ENCODE measurements at regions not wholly inside any gene's neighbourhood (a gene's known extent, or its start where the extent isn't known, plus 50 kb on each side); places are given as distances from the start of the nearest gene placed in this dataset.
"Not testable (repeated sequence)": the region's sequence is repeated elsewhere in the genome, so short reads cannot be mapped to it uniquely, and the experiment has no call there.

DNA sequence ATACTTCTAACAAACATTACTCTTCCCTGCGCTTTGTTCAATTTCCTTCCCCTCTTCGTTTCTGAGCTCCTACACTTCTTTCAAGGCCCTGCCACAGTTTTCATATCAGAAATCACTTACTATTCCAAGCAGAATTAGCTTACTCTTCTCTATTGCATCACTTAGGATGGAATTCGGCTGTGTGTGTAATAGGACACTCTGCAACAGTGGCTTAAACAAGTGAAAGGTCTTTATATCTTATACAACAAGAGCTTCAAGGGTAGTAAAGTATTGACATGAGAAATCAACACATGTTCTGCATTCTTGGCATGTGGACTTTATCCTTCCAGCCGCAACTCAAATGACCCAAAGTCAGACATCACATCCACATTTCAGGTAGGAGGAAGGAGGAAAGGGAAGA, 279.6 kb downstream of the PCDH20 start:
- DNase-seq, result no peak

GRCh38 chr13:61135583-61135982, 280.1 kb downstream of the PCDH20 start:
- no peak for DNase-seq

DNA sequence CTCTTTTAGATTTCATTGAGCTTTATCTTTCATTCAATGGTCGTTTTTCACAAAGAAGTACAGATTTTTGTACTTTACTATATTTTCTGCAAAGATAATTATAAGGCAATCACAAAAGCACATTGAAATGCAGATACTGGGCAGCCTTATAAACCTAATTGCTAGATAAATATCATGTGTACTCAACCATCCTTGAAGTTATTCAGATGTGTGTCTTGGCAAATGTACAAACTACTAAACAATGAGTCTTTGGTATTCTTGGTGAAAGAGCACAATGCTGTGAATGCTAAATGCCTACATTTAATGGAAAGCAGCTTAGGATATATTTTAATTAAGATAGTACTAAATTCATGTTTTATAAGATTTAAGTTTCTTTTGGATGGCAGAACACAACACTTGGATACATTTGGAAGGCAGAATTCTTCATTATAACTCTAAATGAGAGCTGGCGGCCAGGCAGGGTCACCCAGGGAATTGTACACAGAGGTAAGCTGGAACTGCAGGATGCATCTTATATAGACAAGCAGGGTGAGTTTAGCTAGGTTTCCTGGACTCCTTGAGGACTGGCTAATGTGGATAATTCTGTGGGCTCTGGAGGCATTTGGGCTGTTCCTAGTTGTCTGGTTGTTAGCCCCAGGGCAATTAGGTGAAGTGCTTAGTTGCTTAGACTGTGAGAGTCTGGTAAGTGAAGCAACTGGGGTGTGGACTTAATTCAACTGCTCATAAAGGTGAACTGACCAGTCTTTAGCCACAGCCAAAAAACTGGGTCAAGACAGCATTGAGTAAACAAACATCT, 286.6 kb downstream of the PCDH20 start:
- no peak for DNase-seq

- DNase-seq, result no peak
Observed at GRCh38 chr13:61123538-61124289, 291.9 kb downstream of the PCDH20 start.

DNA sequence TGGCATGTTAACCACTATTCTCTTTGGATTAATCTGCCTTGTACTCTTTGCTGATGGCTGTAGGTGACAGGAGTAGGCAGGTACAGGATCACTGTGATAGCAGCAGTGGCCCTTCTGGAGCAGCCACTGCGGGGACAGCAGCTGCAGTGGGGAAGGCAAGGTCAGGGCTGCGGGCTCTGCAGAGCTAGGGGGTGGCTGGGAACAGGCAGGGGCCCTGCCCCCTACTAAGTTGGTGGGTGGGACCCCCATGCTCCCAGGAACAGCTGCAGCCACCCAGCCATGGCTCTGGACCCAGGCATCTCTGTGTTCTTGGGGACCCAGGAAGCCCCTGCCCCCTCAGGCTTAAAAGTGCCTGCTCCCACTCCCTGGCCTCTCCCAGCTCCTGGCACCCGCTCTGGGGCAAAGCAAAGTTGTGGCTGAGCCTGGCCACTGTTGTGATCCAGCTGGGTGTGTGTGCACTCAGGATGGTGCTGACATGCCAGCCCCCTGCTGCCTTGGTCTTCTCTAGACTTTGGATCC, 302.4 kb downstream of the PCDH20 start:
- DNase-seq, result no peak

GRCh38 chr13:61111529-61111928, 304.1 kb downstream of the PCDH20 start:
- no peak for DNase-seq

GRCh38 chr13:61110732-61111131, 304.9 kb downstream of the PCDH20 start:
- no peak for DNase-seq

GRCh38 chr13:61109741-61110140, 305.9 kb downstream of the PCDH20 start:
- no peak for DNase-seq

- no peak for DNase-seq
Observed at GRCh38 chr13:61107989-61108388, 307.7 kb downstream of the PCDH20 start.

- DNase-seq, result no peak
Observed at GRCh38 chr13:61095885-61096284, 319.8 kb downstream of the PCDH20 start.

- no peak for DNase-seq
Observed at GRCh38 chr13:61094865-61095264, 320.8 kb downstream of the PCDH20 start.

DNA sequence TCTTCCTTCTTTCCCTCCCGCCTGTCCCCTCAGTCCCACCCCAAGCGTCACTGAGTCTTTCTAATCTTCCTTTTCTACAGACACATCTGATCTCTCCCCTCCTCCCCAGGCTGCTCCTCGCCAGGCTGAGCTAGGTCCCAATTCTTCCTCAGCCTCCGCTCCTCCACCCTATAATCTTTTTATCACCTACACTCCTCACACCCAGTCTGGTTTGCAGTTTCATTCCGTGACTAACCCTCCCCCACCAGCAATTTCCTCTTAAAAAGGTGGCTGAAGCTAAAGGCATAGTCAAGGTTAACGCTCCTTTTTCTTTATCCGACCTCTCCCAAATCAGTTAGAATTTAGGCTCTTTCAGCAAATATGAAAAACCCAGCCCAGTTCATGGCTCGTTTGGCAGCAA, 325.8 kb downstream of the PCDH20 start:
- DNase-seq, result not testable (repeated sequence)

GRCh38 chr13:61086087-61086486, 329.6 kb downstream of the PCDH20 start:
- no peak for DNase-seq

DNA sequence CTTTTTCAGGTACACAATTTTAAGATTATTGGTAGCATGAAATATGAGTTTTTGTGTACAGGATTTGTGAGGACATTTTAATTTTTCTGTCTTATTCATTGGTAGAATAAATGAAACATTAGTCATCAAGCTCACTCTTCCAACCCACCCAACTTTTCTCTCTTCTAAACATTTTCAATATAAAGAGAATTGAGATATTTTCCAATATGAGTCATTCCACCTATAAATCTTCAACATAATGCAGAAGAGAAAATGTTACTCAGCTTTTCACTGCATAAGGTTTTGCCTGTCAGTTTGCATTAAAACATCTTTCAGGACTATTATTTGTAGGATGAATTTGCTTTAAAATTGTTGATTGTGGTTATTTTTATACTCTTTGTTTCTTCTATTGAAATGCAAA, 330.7 kb downstream of the PCDH20 start:
- no peak for DNase-seq

GRCh38 chr13:61078976-61079770, 336.5 kb downstream of the PCDH20 start:
- no peak for DNase-seq

GRCh38 chr13:61052175-61052574, 363.5 kb downstream of the PCDH20 start:
- DNase-seq, result no peak

- no peak for DNase-seq
Observed at GRCh38 chr13:61045251-61045650, 370.4 kb downstream of the PCDH20 start.

DNA sequence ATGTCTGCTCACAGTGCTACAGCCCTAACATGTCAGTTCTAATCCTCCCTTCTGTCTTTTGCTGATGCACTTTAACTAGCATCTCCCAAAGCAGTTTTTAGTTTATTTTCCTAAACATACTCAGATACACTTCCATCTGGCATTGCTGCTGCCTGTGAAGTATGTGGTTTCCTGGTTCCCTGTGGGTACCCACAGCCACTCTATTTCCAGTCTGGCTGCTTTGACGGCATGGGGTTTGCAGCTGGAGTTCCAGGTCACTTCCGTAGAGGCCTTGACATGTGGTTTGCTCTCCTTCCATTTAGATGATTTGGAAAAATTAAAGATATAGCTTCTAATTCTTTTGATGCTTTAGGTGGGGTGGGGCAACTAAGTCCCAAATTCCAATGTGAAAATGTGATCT, 375.5 kb downstream of the PCDH20 start:
- DNase-seq, result no peak

DNA sequence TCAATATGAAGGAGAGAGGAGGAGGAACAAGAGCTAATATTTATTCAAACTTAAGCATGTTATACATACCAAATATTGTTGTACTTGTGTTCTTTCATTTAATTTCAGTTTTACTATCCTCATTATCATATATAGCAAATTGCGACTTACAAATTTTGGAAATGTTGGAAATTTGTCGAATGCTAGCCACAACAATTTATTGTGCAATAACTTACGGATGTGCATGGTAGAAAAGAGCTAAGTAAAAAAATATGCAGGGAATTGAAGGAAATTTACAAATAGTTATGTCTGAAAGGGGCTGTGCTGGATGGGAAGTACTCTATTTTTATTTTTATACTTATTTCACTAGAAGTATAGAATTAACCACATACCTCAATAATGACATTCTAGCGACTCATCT, 376.3 kb downstream of the PCDH20 start:
- no peak for DNase-seq

- DNase-seq, result no peak
Observed at GRCh38 chr13:61036715-61037114, 378.9 kb downstream of the PCDH20 start.

DNA sequence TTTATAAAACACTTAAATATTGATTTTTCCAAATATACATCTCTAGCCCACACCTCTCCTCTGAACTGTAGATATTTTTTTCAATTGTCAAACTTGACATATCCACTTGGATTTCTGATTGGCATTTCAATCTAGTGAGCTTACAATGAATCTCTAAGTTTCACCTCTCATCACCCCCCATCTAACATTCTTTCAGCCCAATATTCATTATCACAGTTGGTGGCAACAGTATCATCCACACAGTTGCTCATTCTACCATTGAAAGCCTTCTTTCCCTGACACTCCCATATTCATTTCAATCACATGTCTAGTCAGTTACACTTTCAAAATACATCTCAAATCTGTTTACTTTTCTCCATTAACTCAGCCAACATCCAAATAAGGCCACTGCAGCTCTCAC, 385.2 kb downstream of the PCDH20 start:
- no peak for DNase-seq

DNA sequence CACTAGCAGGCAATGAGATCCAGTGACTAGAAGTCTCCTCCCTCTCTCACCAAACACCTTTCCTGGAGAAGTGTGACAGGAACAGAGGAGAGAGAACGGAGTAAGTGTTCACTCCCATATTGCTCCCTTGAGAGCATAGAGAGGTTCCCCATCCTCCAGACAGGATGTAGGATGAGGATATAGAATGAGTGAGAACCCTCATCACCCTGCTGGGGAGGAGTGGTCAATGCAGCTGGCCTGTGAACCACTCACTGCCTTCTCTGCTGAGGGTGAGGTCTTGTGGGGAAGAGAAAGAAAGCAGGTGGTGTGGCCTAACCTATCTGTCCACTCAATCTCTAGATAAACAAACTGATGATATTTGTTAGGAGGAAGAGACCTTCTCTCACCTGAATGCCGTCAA, 386.6 kb downstream of the PCDH20 start:
- DNase-seq, result no peak

DNA sequence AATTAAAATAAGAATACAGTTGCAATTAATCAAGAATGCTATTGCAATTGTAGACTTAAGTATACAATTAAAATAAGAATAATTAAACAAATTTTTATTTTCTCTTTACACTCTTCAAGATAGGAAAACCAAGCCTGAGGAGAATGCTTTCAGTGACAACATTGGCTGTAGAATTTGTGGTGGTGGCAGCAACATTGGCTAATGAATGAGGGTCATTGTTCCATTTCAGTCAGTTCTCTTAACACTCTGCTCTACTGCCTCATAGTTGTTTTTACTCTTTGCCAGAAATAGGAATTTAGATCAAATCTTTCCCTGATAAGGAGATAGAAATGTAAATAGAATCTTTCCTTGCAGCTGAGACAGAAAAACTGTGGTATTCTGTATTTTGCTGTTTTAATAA, 391.6 kb downstream of the PCDH20 start:
- DNase-seq, result no peak
